Colonic mucosa (tissue), 4 donors: ENCODE measurements at regions not wholly inside any gene's neighbourhood (a gene's known extent, or its start where the extent isn't known, plus 50 kb on each side); places are given as distances from the start of the nearest gene placed in this dataset.

Source experiments
- DNase-seq: peaks from one replicate; pipeline ENCODE4 v3.0.0-alpha.2; 2020
- H3K27ac ChIP-seq: fragments of 200-600 bp; one replicate; pipeline ENCODE4 v1.8.0; 2021
- H3K27me3 ChIP-seq: fragments of 200-600 bp; one replicate; pipeline ENCODE4 v1.8.0; 2021
- H3K36me3 ChIP-seq: fragments of 200-600 bp; one replicate; pipeline ENCODE4 v1.8.0; 2021
- H3K4me1 ChIP-seq: fragments of 200-600 bp; one replicate; pipeline ENCODE4 v1.8.0; 2021; ENCODE audit warnings: mild to moderate bottlenecking
- H3K4me3 ChIP-seq: fragments of 200-600 bp; one replicate; pipeline ENCODE4 v1.8.0; 2021
- H3K9ac ChIP-seq, 2 donors: one replicate each; pipeline ENCODE4 v1.7.0; 2013; ENCODE audit warnings: control low read depth in 2 of 2, low read depth in 2 of 2, low read length in 2 of 2
- H3K9me3 ChIP-seq: fragments of 200-600 bp; one replicate; pipeline ENCODE4 v1.8.0; 2021
- intact Hi-C: fragments of 100-400 bp; cut with DNase I; formaldehyde crosslinking; loops from one replicate; pipeline ENCODE4 v1.14.1; 2022
- TF ChIP-seq, protein P1 (sequence below): fragments of 200-600 bp; IDR thresholded peaks from one replicate; pipeline ENCODE4 v1.8.0; 2022; ENCODE audit warnings: antibody characterized with exemption, mild to moderate bottlenecking
- donor health status: healthy.
- donor health status: DM: no; HTN: no; CAD: no.
- donor health status: DM: no; HTN: no; CAD: no.

GRCh38 chr2:150938527-150938926 is 323.1 kb downstream of the RBM43 start:
- Histone ChIP-seq H3K36me3 (no peaks in the 10 kb centered on the region), H3K4me3 (no peak overlapping the region), H3K27ac (no peak overlapping the region), H3K4me1 (no peaks in the 10 kb centered on the region), H3K9me3 (no peaks in the 10 kb centered on the region), H3K9ac (no peak overlapping the region), H3K27me3 (no peaks in the 10 kb centered on the region)
- TF ChIP-seq, protein P1, sequence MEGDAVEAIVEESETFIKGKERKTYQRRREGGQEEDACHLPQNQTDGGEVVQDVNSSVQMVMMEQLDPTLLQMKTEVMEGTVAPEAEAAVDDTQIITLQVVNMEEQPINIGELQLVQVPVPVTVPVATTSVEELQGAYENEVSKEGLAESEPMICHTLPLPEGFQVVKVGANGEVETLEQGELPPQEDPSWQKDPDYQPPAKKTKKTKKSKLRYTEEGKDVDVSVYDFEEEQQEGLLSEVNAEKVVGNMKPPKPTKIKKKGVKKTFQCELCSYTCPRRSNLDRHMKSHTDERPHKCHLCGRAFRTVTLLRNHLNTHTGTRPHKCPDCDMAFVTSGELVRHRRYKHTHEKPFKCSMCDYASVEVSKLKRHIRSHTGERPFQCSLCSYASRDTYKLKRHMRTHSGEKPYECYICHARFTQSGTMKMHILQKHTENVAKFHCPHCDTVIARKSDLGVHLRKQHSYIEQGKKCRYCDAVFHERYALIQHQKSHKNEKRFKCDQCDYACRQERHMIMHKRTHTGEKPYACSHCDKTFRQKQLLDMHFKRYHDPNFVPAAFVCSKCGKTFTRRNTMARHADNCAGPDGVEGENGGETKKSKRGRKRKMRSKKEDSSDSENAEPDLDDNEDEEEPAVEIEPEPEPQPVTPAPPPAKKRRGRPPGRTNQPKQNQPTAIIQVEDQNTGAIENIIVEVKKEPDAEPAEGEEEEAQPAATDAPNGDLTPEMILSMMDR, result no peak
- DNase-seq, result no peak
- intact Hi-C loops, result no loop called here

DNA sequence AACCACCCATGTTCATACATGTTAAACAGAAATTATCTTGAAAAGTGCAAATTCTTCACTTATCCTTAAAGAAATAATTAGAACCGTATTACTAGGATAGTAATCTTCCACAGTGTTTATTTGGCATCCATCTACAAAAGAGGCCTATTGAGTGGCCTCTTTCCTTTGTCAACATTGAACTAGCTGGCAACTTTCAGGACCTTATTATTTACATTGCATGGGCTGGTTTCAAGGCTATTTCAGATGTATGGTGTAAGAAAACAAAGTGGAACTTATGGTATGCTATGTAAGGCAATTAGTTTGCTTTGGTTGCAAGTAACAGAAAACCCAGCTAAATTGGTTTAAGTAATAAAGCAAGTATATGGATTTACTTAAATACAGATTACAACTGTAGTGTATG is 324.6 kb downstream of the RBM43 start:
- DNase-seq, result no peak
- intact Hi-C loops, result no loop called here
- H3K27me3 ChIP-seq, result no peaks in the 10 kb centered on the region
- no peak overlapping the region for H3K27ac ChIP-seq
- no peaks in the 10 kb centered on the region for H3K4me1 ChIP-seq
- TF ChIP-seq, protein P1, result no peak
- H3K36me3 ChIP-seq, result no peaks in the 10 kb centered on the region
- H3K9me3 ChIP-seq, result no peaks in the 10 kb centered on the region
- H3K4me3 ChIP-seq, result no peak overlapping the region
- H3K9ac ChIP-seq, result no peak overlapping the region

DNA sequence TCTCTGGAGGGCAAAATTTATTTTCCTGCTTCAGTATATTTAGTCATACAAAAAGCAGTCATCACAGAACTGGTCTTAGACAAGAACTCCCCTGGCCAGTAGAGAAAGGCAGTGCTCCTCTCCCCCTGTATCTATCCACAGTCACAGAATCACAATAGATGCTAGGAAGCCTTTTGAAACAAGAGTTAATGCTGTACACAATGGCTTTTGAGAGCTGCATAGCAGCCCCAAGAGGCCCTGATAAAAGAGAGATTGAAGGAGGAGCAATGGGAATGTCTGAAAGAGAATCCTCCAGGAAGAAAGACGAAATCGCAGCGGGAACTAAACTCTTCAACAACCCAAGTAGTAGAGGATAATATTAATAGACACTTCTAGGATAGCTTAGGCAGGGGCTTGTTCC is 330.2 kb downstream of the RBM43 start:
- intact Hi-C loops, result no loop called here
- TF ChIP-seq, protein P1, result no peak
- no peak overlapping the region for H3K9ac ChIP-seq
- no peak overlapping the region for H3K4me3 ChIP-seq
- no peak for DNase-seq
- H3K4me1 ChIP-seq, result no peaks in the 10 kb centered on the region
- no peaks in the 10 kb centered on the region for H3K27me3 ChIP-seq
- no peaks in the 10 kb centered on the region for H3K36me3 ChIP-seq
- no peak overlapping the region for H3K27ac ChIP-seq
- no peaks in the 10 kb centered on the region for H3K9me3 ChIP-seq

DNA sequence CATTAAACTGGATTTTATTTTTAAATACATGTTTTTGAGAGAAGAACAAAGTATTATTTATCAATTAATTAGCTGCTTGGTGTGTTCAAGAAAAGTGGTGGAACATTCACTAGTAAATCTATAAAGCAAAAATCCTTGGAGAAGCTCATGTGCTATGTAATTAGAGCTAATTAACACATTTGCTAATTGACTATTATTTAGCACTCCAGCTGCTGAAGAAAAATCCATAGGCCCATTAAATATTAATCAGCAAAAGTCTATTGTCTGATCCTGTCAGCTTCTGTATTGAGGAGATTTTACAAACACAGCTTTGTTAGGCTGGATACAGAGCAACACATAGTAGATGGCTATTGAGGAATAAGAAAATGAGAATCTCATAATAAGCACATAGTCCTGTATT is 336.1 kb downstream of the RBM43 start:
- DNase-seq, result no peak
- intact Hi-C loops, result no loop called here
- Histone ChIP-seq H3K27me3 (no peaks in the 10 kb centered on the region), H3K9ac (no peak overlapping the region), H3K9me3 (no peaks in the 10 kb centered on the region), H3K4me1 (no peaks in the 10 kb centered on the region), H3K4me3 (no peak overlapping the region), H3K36me3 (no peaks in the 10 kb centered on the region), H3K27ac (no peak overlapping the region)
- TF ChIP-seq, protein P1, result no peak

DNA sequence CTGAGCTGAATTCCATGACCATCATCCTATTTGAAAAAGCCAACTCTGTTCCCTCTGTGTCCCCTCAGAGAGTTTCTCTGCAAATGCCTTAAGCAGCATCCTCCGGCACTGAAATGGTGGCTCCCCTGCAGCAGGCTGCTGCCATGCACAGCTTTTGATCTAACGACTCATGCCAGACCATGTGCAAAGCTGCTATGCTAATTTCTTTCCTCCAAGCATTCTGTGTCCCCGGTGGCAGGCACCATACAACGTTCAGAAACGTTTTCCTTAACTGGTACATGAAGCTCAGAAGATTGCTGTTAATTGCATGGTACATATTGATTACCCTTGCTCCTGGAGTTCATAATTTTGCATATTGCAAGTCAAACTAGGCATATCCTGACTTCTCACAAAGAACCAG is 336.8 kb downstream of the RBM43 start:
- DNase-seq, result no peak
- H3K27ac ChIP-seq, result no peak overlapping the region
- H3K4me1 ChIP-seq, result no peaks in the 10 kb centered on the region
- intact Hi-C loops, result no loop called here
- H3K9me3 ChIP-seq, result no peaks in the 10 kb centered on the region
- no peak overlapping the region for H3K9ac ChIP-seq
- no peaks in the 10 kb centered on the region for H3K36me3 ChIP-seq
- TF ChIP-seq, protein P1, result no peak
- H3K27me3 ChIP-seq, result no peaks in the 10 kb centered on the region
- no peak overlapping the region for H3K4me3 ChIP-seq

DNA sequence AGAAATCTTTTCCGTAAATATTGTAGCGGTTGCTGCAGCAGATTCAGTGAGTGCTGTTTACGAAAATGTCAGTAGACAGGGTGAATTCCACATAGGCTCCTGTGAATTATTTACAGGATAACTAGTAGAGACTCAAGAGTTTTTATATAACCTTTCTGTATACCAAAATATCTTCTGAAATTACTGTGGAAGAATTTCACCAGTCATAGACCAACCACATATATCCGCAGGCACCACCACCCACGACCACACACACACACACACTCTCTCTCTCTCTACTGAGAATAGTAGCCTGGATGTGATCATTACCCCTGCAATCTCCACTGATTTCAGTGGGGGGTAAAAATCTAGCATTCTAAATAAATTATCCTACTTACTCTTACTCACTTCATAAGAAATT is 341.8 kb downstream of the RBM43 start:
- Histone ChIP-seq H3K4me3 (no peak overlapping the region), H3K4me1 (no peaks in the 10 kb centered on the region), H3K27ac (no peak overlapping the region), H3K9ac (no peak overlapping the region), H3K9me3 (no peaks in the 10 kb centered on the region), H3K27me3 (no peaks in the 10 kb centered on the region), H3K36me3 (no peaks in the 10 kb centered on the region)
- DNase-seq, result no peak
- TF ChIP-seq, protein P1, result no peak
- intact Hi-C loops, result no loop called here
